ENCODE measurements at regions not wholly inside any gene's neighbourhood (a gene's known extent, or its start where the extent isn't known, plus 50 kb on each side); places are given as distances from the start of the nearest gene placed in this dataset.

DNA sequence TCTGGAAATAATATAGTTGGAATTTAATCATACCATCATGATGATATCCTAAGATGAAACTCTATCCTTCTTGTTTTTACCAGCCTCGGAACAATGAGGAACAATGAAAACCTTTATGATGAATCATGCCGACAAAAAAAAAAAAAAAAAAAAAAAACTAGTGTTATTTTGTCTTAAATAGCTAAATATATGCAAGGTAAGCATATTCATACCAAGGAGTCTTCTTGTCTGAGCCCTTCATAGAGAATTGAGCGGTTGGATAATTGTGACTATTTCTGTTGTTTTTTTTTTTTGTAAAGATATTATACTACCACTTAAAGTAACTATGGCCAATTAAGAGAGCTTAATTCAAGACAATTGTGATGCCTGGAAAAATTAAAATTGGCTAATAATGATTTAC is 244.0 kb upstream of the PCDH9 start:
- TF ChIP-seq, protein P1, sequence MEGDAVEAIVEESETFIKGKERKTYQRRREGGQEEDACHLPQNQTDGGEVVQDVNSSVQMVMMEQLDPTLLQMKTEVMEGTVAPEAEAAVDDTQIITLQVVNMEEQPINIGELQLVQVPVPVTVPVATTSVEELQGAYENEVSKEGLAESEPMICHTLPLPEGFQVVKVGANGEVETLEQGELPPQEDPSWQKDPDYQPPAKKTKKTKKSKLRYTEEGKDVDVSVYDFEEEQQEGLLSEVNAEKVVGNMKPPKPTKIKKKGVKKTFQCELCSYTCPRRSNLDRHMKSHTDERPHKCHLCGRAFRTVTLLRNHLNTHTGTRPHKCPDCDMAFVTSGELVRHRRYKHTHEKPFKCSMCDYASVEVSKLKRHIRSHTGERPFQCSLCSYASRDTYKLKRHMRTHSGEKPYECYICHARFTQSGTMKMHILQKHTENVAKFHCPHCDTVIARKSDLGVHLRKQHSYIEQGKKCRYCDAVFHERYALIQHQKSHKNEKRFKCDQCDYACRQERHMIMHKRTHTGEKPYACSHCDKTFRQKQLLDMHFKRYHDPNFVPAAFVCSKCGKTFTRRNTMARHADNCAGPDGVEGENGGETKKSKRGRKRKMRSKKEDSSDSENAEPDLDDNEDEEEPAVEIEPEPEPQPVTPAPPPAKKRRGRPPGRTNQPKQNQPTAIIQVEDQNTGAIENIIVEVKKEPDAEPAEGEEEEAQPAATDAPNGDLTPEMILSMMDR (IDR thresholded peaks at IDR 0.05), result no peak
- TF ChIP-seq POLR2A (IDR thresholded peaks at IDR 0.05), result no peak
